ENCODE measurements at regions not wholly inside any gene's neighbourhood (a gene's known extent, or its start where the extent isn't known, plus 50 kb on each side); places are given as distances from the start of the nearest gene placed in this dataset.

GRCh38 chr13:30845297-30846214, 60.5 kb upstream of the MEDAG start:
- TF ChIP-seq CTCF (IDR thresholded peaks at IDR 0.05) (no peak), POLR2AphosphoS5 (IDR thresholded peaks at IDR 0.05) (no peak), POLR2A (IDR thresholded peaks at IDR 0.05) (no peak)
